ENCODE measurements at regions not wholly inside any gene's neighbourhood (a gene's known extent, or its start where the extent isn't known, plus 50 kb on each side); places are given as distances from the start of the nearest gene placed in this dataset.

- Histone ChIP-seq H2BK5ac (ENCODE audit: insufficient read length, low read length) (no peak overlapping the region), H3K4me2 (ENCODE audit: insufficient read depth, insufficient read length, low read length) (no peak overlapping the region), H4K20me1 (ENCODE audit: control insufficient read depth, insufficient read depth, insufficient read length) (no peaks in the 10 kb centered on the region), H3K23me2 (ENCODE audit: insufficient read length, low read depth, low read length, poor library complexity, severe bottlenecking) (no peaks in the 10 kb centered on the region), H3K56ac (ENCODE audit: insufficient read length, low read depth, low read length) (no peak overlapping the region), H2AFZ (ENCODE audit: low read length) (no peak overlapping the region), H2BK20ac (ENCODE audit: low read depth, low read length, poor library complexity, severe bottlenecking) (no peak overlapping the region), H3K27me3 (ENCODE audit: insufficient read depth, low read length) (no peaks in the 10 kb centered on the region), H4K91ac (ENCODE audit: insufficient read length, low read depth, low read length) (no peak overlapping the region), H3K14ac (ENCODE audit: insufficient read depth, low read length) (no peak overlapping the region), H3K18ac (ENCODE audit: insufficient read length, low read depth, low read length) (no peak overlapping the region), H3T11ph (ENCODE audit: low read length) (no peak overlapping the region), H2BK12ac (ENCODE audit: insufficient read length, low read depth, low read length) (no peak overlapping the region), H4K5ac (ENCODE audit: insufficient read length, low read depth, low read length) (no peak overlapping the region), H3K27ac (ENCODE audit: insufficient read length, low read depth, low read length) (no peak overlapping the region), H3K9ac (ENCODE audit: extremely low read depth, insufficient read length, low read length) (no peak overlapping the region), H3K79me1 (ENCODE audit: insufficient read depth, low read depth, low read length, poor library complexity, severe bottlenecking) (no peaks in the 10 kb centered on the region), H3K9me3 (ENCODE audit: control insufficient read depth, low read depth, low read length) (no peaks in the 10 kb centered on the region), H4K8ac (replicated peaks; ENCODE audit: insufficient read length, low read depth, low read length) (no peak overlapping the region), H2AK5ac (ENCODE audit: insufficient read length, low read length) (no peak overlapping the region), H2BK15ac (ENCODE audit: low read depth, low read length) (no peak overlapping the region), H3K4me1 (ENCODE audit: insufficient read depth, low read length) (no peaks in the 10 kb centered on the region), H3K79me2 (ENCODE audit: insufficient read depth, low read length) (no peaks in the 10 kb centered on the region), H3K23ac (ENCODE audit: insufficient read length, low read depth, low read length) (no peak overlapping the region), H2BK120ac (ENCODE audit: low read depth, low read length, poor library complexity, severe bottlenecking) (no peak overlapping the region), H3K4ac (ENCODE audit: low read depth, low read length) (no peak overlapping the region)
- H3K4me3 Mint-ChIP-seq, result no peak overlapping the region
- TF ChIP-seq CTCF (conservative IDR thresholded peaks at IDR 0.05), result no peak
- no peaks in the 10 kb centered on the region for H3K27me3 Mint-ChIP-seq (ENCODE audit: low read depth)
- no peaks in the 10 kb centered on the region for H3K4me1 Mint-ChIP-seq
- no CpG with 5 or more reads among the region's 3 CpGs for WGBS (ENCODE audit: extremely low coverage, insufficient read length, low lambda C conversion rate)
- DNase-seq, result no peak
- H3K36me3 Mint-ChIP-seq (ENCODE audit: insufficient read depth in 1 of 3, low read depth in 3 of 3), result no peaks in the 10 kb centered on the region
- no peak overlapping the region for H3K27ac Mint-ChIP-seq
- H3K9me3 Mint-ChIP-seq, result no peaks in the 10 kb centered on the region
These were observed 476.6 kb downstream of the COL11A1 start for GRCh38 chr1:102631691-102632090.
